Ectodermal cell (in vitro differentiated cells): ENCODE measurements at regions not wholly inside any gene's neighbourhood (a gene's known extent, or its start where the extent isn't known, plus 50 kb on each side); places are given as distances from the start of the nearest gene placed in this dataset.
A peak's percentile ranks its signal among the peaks of the same experiment; 100 is the strongest.

Experiments
- H3K27ac ChIP-seq: 2 replicates; pipeline ENCODE4 v1.7.0; 2013; ENCODE audit warnings: mild to moderate bottlenecking, low read depth, low read length; ENCODE audit not compliant: insufficient read depth, poor library complexity, severe bottlenecking
- H3K27me3 ChIP-seq: 2 replicates; pipeline ENCODE4 v1.7.0; 2013; ENCODE audit warnings: mild to moderate bottlenecking, low read length; ENCODE audit not compliant: insufficient read depth, control insufficient read depth, poor library complexity, severe bottlenecking
- H3K36me3 ChIP-seq: one replicate; pipeline ENCODE4 v1.7.0; 2013; ENCODE audit warnings: low read length; ENCODE audit not compliant: control insufficient read depth, insufficient read depth
- H3K4me1 ChIP-seq: one replicate; pipeline ENCODE4 v1.7.0; 2013; ENCODE audit warnings: low read length; ENCODE audit not compliant: control insufficient read depth, insufficient read depth
- H3K4me3 ChIP-seq: 2 replicates; pipeline ENCODE4 v1.7.0; 2013; ENCODE audit warnings: low read depth, low read length, control low read depth; ENCODE audit not compliant: insufficient read depth
- H3K9me3 ChIP-seq: 2 replicates; pipeline ENCODE4 v1.7.0; 2013; ENCODE audit warnings: mild to moderate bottlenecking, low read length, moderate library complexity; ENCODE audit not compliant: control insufficient read depth
- WGBS, 2 experiments: methylation state at CpG; one replicate each; pipeline ENCODE4 v1.1.7; 2013; ENCODE audit warnings: missing lambda C conversion rate in 2 of 2; 5-methylcytosine and 5-hydroxymethylcytosine counted together

GRCh38 chr6:47106216-47106615 is 64.1 kb upstream of the ADGRF1 start:
- Histone ChIP-seq H3K9me3 (no peaks in the 10 kb centered on the region), H3K27ac (peak overlapping the region; percentile 22), H3K27me3 (no peaks in the 10 kb centered on the region), H3K4me3 (no peak overlapping the region), H3K4me1 (peaks cover 17% of the 10 kb centered on the region), H3K36me3 (no peaks in the 10 kb centered on the region)
- WGBS, 2 experiments = 52 to 66% methylated on average over 3 of the region's 3 CpGs

GRCh38 chr6:47105469-47106178 is 63.5 kb upstream of the ADGRF1 start:
- H3K4me1 ChIP-seq = peaks cover 17% of the 10 kb centered on the region
- no peaks in the 10 kb centered on the region for H3K9me3 ChIP-seq
- no peak overlapping the region for H3K4me3 ChIP-seq
- H3K27me3 ChIP-seq = no peaks in the 10 kb centered on the region
- H3K36me3 ChIP-seq = no peaks in the 10 kb centered on the region
- WGBS, 2 experiments = 46 to 59% methylated on average over 10 of the region's 10 CpGs
- H3K27ac ChIP-seq = no peak overlapping the region

- no peaks in the 10 kb centered on the region for H3K36me3 ChIP-seq
- H3K27me3 ChIP-seq = no peaks in the 10 kb centered on the region
- 93 to 95% methylated on average over 6 of the region's 6 CpGs for WGBS, 2 experiments
Observed at GRCh38 chr6:47103931-47104330, 61.8 kb upstream of the ADGRF1 start.

GRCh38 chr6:47102331-47102730 is 60.2 kb upstream of the ADGRF1 start:
- H3K4me3 ChIP-seq = no peak overlapping the region
- WGBS, 2 experiments = 92% methylated on average over 4 to 5 of the region's 5 CpGs

More at GRCh38 chr6:47103931-47104330, 61.8 kb upstream of the ADGRF1 start:
- Histone ChIP-seq H3K4me3 (no peak overlapping the region), H3K4me1 (peaks cover 7% of the 10 kb centered on the region), H3K27ac (no peak overlapping the region), H3K9me3 (no peaks in the 10 kb centered on the region)

GRCh38 chr6:47098570-47098993 is 56.5 kb upstream of the ADGRF1 start:
- Histone ChIP-seq H3K9me3 (no peaks in the 10 kb centered on the region), H3K4me1 (no peaks in the 10 kb centered on the region), H3K27ac (no peak overlapping the region), H3K36me3 (no peaks in the 10 kb centered on the region), H3K4me3 (no peak overlapping the region), H3K27me3 (no peaks in the 10 kb centered on the region)
- 94 to 97% methylated on average over 6 of the region's 6 CpGs for WGBS, 2 experiments

More at GRCh38 chr6:47102331-47102730, 60.2 kb upstream of the ADGRF1 start:
- Histone ChIP-seq H3K9me3 (no peaks in the 10 kb centered on the region), H3K27ac (no peak overlapping the region), H3K27me3 (no peaks in the 10 kb centered on the region), H3K36me3 (no peaks in the 10 kb centered on the region), H3K4me1 (peaks cover 5% of the 10 kb centered on the region)

GRCh38 chr6:47097092-47097945 is 55.2 kb upstream of the ADGRF1 start:
- Histone ChIP-seq H3K27me3 (no peaks in the 10 kb centered on the region), H3K27ac (no peak overlapping the region), H3K36me3 (no peaks in the 10 kb centered on the region), H3K4me3 (no peak overlapping the region), H3K4me1 (no peaks in the 10 kb centered on the region), H3K9me3 (no peaks in the 10 kb centered on the region)
- 59 to 60% methylated on average over 8 of the region's 8 CpGs for WGBS, 2 experiments

GRCh38 chr6:47096211-47096895 is 54.2 kb upstream of the ADGRF1 start:
- H3K4me1 ChIP-seq = no peaks in the 10 kb centered on the region
- H3K27ac ChIP-seq = no peak overlapping the region
- H3K9me3 ChIP-seq = no peaks in the 10 kb centered on the region
- H3K4me3 ChIP-seq = no peak overlapping the region
- no peaks in the 10 kb centered on the region for H3K27me3 ChIP-seq
- H3K36me3 ChIP-seq = no peaks in the 10 kb centered on the region
- 91 to 92% methylated on average over 9 of the region's 9 CpGs for WGBS, 2 experiments

GRCh38 chr6:47094241-47094925 is 52.3 kb upstream of the ADGRF1 start:
- 82 to 83% methylated on average over 2 to 3 of the region's 3 CpGs for WGBS, 2 experiments
- no peaks in the 10 kb centered on the region for H3K9me3 ChIP-seq
- no peaks in the 10 kb centered on the region for H3K27me3 ChIP-seq
- H3K27ac ChIP-seq = no peak overlapping the region
- no peaks in the 10 kb centered on the region for H3K4me1 ChIP-seq
- H3K36me3 ChIP-seq = no peaks in the 10 kb centered on the region
- H3K4me3 ChIP-seq = no peak overlapping the region

- Histone ChIP-seq H3K4me3 (no peak overlapping the region), H3K27ac (no peak overlapping the region), H3K36me3 (no peaks in the 10 kb centered on the region), H3K4me1 (no peaks in the 10 kb centered on the region), H3K27me3 (no peaks in the 10 kb centered on the region), H3K9me3 (no peaks in the 10 kb centered on the region)
- 94 to 95% methylated on average over 5 of the region's 5 CpGs for WGBS, 2 experiments
Observed at GRCh38 chr6:47093169-47093568, 51.0 kb upstream of the ADGRF1 start.
